ENCODE measurements at regions not wholly inside any gene's neighbourhood (a gene's known extent, or its start where the extent isn't known, plus 50 kb on each side); places are given as distances from the start of the nearest gene placed in this dataset.

DNA sequence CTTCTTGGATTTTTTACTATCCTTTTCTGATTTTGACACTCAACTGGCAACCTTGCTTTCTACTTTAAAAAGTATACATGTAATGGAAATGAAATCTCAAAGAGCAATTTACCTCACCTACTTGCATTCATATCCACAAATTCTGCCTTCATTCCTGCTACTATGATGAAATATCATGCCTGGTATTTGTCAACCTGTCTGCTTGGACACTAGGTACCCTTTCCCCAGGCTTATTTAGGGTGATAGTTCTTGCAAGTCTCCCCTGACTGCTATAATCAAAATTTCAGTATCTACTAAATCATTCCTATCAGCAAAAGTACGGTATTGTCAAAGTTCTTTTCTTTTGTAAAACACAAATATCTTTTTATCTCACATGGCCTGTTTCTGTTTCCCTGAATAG, 503.0 kb downstream of the GABRG1 start:
- TF ChIP-seq, protein P1, sequence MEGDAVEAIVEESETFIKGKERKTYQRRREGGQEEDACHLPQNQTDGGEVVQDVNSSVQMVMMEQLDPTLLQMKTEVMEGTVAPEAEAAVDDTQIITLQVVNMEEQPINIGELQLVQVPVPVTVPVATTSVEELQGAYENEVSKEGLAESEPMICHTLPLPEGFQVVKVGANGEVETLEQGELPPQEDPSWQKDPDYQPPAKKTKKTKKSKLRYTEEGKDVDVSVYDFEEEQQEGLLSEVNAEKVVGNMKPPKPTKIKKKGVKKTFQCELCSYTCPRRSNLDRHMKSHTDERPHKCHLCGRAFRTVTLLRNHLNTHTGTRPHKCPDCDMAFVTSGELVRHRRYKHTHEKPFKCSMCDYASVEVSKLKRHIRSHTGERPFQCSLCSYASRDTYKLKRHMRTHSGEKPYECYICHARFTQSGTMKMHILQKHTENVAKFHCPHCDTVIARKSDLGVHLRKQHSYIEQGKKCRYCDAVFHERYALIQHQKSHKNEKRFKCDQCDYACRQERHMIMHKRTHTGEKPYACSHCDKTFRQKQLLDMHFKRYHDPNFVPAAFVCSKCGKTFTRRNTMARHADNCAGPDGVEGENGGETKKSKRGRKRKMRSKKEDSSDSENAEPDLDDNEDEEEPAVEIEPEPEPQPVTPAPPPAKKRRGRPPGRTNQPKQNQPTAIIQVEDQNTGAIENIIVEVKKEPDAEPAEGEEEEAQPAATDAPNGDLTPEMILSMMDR (IDR thresholded peaks at IDR 0.05), result no peak
- no peak for TF ChIP-seq POLR2A (IDR thresholded peaks at IDR 0.05)
